H1 (cell line): ENCODE measurements at regions not wholly inside any gene's neighbourhood (a gene's known extent, or its start where the extent isn't known, plus 50 kb on each side); places are given as distances from the start of the nearest gene placed in this dataset.
"Not testable (repeated sequence)": the region's sequence is repeated elsewhere in the genome, so short reads cannot be mapped to it uniquely, and the experiment has no call there.

Experiments used
- CTCF ChIA-PET: fragments of 300-600 bp; sonication (Branson Sonifier 250); formaldehyde crosslinking; loops from one replicate; lab custom pipeline; 2021; ENCODE audit not compliant: partially characterized antibody; lab: Charles Lee
- POLR2A ChIA-PET: fragments of 300-600 bp; sonication (Branson Sonifier 250); formaldehyde crosslinking; loops from one replicate; lab custom pipeline; 2021; ENCODE audit warnings: inconsistent platforms; ENCODE audit not compliant: partially characterized antibody; lab: Charles Lee
- DNase-seq, 2 experiments: peaks; one replicate each; pipeline versions ENCODE4 v3.0.0 to v3.0.0-alpha.2; 2010 to 2022; ENCODE audit warnings: low spot score in 2 of 2, low read depth in 1 of 2, mixed read lengths in 1 of 2
- FAIRE-seq: peaks from 2 replicates; lab custom pipeline; 2011; peaks lifted over from hg19 to GRCh38; lab: Jason Lieb, UNC
- H2AFZ ChIP-seq: 2 replicates; pipeline ENCODE4 v1.8.1; 2012; ENCODE audit warnings: low read length, inconsistent platforms
- H2AK5ac ChIP-seq: 2 replicates; pipeline ENCODE4 v1.6.1; 2013; ENCODE audit warnings: low read depth, low read length
- H2BK120ac ChIP-seq: replicated peaks from 2 replicates; pipeline ENCODE3; 2013; ENCODE audit warnings: low read depth, low read length, inconsistent platforms
- H2BK12ac ChIP-seq: 2 replicates; pipeline ENCODE4 v1.6.1; 2013; ENCODE audit warnings: low read depth, low read length
- H2BK15ac ChIP-seq: 2 replicates; pipeline ENCODE4 v1.6.1; 2013; ENCODE audit warnings: low read length
- H2BK20ac ChIP-seq: 2 replicates; pipeline ENCODE4 v1.6.1; 2013; ENCODE audit warnings: low read length
- H2BK5ac ChIP-seq: 2 replicates; pipeline ENCODE4 v1.6.1; 2013; ENCODE audit warnings: low read depth, low read length
- H3K14ac ChIP-seq: 2 replicates; pipeline ENCODE4 v1.6.1; 2013; ENCODE audit warnings: inconsistent platforms; ENCODE audit not compliant: insufficient read length
- H3K18ac ChIP-seq: 2 replicates; pipeline ENCODE4 v1.6.1; 2013; ENCODE audit warnings: low read length; ENCODE audit errors: extremely low read depth
- H3K23ac ChIP-seq: 2 replicates; pipeline ENCODE4 v1.6.1; 2013; ENCODE audit warnings: inconsistent platforms; ENCODE audit not compliant: insufficient read length
- H3K23me2 ChIP-seq: 2 replicates; pipeline ENCODE4 v1.6.1; 2013; ENCODE audit warnings: low read depth, low read length
- H3K27ac ChIP-seq: 2 replicates; pipeline ENCODE4 v1.6.1; 2011; ENCODE audit warnings: low read depth, low read length, inconsistent platforms
- H3K27me3 ChIP-seq, 4 experiments: replicated peaks in 1 of 4; 1 replicate in 1 of 4; 2 replicates in 3 of 4; pipeline versions ENCODE4 v1.6.1 to v1.8.1; 2011 to 2013; ENCODE audit warnings: low read length in 3 of 4, mild to moderate bottlenecking in 3 of 4, inconsistent platforms in 2 of 4, mixed read lengths in 2 of 4, moderate library complexity in 1 of 4; ENCODE audit not compliant: control insufficient read depth in 3 of 4, insufficient read depth in 3 of 4; ENCODE audit errors: extremely low read depth in 1 of 4
- H3K36me3 ChIP-seq, 4 experiments: 2 replicates each; pipeline versions ENCODE4 v1.6.1 to v1.8.1; 2011 to 2013; ENCODE audit warnings: mild to moderate bottlenecking in 4 of 4, low read length in 3 of 4, moderate library complexity in 2 of 4, control low read depth in 1 of 4, inconsistent platforms in 1 of 4; ENCODE audit not compliant: insufficient read depth in 4 of 4, control insufficient read depth in 2 of 4
- H3K4ac ChIP-seq: replicated peaks from 2 replicates; pipeline ENCODE3; 2013; ENCODE audit warnings: low read length, low read depth, mixed read lengths, inconsistent platforms; ENCODE audit not compliant: insufficient read length
- H3K4me1 ChIP-seq, 4 experiments: replicated peaks in 1 of 4; 1 replicate in 1 of 4; 2 replicates in 3 of 4; pipeline versions ENCODE4 v1.6.1 to v1.8.1; 2011 to 2013; ENCODE audit warnings: low read length in 3 of 4, inconsistent platforms in 2 of 4, mixed read lengths in 1 of 4; ENCODE audit not compliant: insufficient read depth in 4 of 4, control insufficient read depth in 3 of 4
- H3K4me2 ChIP-seq, 2 experiments: 2 replicates each; pipeline versions ENCODE4 v1.6.1 to v1.8.1; 2011 to 2013; ENCODE audit warnings: low read depth in 2 of 2, low read length in 2 of 2, control low read depth in 1 of 2, inconsistent platforms in 1 of 2, mild to moderate bottlenecking in 1 of 2; ENCODE audit not compliant: insufficient read depth in 1 of 2
- H3K4me3 ChIP-seq, 4 experiments: fragments of 200-600, 300-600 bp in 1 of 4; sonication (generic), shearing (Covaris generic), sonication (Bioruptor Twin) in 1 of 4; 2 replicates each; pipeline versions ENCODE4 v1.5.1 to v1.8.1; 2011 to 2016; ENCODE audit warnings: low read length in 4 of 4, low read depth in 3 of 4, control low read depth in 2 of 4, inconsistent platforms in 2 of 4, mild to moderate bottlenecking in 2 of 4, mixed read lengths in 1 of 4, moderate library complexity in 1 of 4; ENCODE audit not compliant: insufficient read depth in 2 of 4; ENCODE audit errors: extremely low read depth in 1 of 4
- H3K56ac ChIP-seq: replicated peaks from 2 replicates; pipeline ENCODE3; 2013; ENCODE audit warnings: low read depth, mild to moderate bottlenecking, mixed read lengths, low read length, inconsistent platforms; ENCODE audit not compliant: insufficient read length
- H3K79me1 ChIP-seq: 2 replicates; pipeline ENCODE4 v1.6.1; 2013; ENCODE audit warnings: low read depth, low read length, control low read depth
- H3K79me2 ChIP-seq, 2 experiments: 2 replicates each; pipeline versions ENCODE4 v1.6.1 to v1.8.1; 2012 to 2013; ENCODE audit warnings: low read length in 2 of 2, mild to moderate bottlenecking in 2 of 2, inconsistent platforms in 1 of 2; ENCODE audit not compliant: insufficient read depth in 2 of 2, control insufficient read depth in 1 of 2
- H3K9ac ChIP-seq, 4 experiments: replicated peaks in 1 of 4; 1 replicate in 1 of 4; 2 replicates in 3 of 4; pipeline versions ENCODE4 v1.6.1 to v1.8.1; 2011 to 2013; ENCODE audit warnings: low read depth in 3 of 4, low read length in 3 of 4, control low read depth in 2 of 4, mild to moderate bottlenecking in 2 of 4, moderate library complexity in 2 of 4, inconsistent platforms in 1 of 4; ENCODE audit errors: extremely low read depth in 1 of 4
- H3K9me3 ChIP-seq, 2 experiments: 2 replicates each; pipeline versions ENCODE4 v1.6.1 to v1.8.1; 2012 to 2013; ENCODE audit warnings: mild to moderate bottlenecking in 2 of 2, moderate library complexity in 2 of 2, control low read depth in 1 of 2, inconsistent platforms in 1 of 2, low read depth in 1 of 2, low read length in 1 of 2, mixed read lengths in 1 of 2; ENCODE audit not compliant: insufficient read depth in 2 of 2
- H4K20me1 ChIP-seq, 2 experiments: replicated peaks in 1 of 2; 2 replicates each; pipeline versions ENCODE3 to v1.8.1; 2011 to 2013; ENCODE audit warnings: inconsistent platforms in 2 of 2, low read length in 2 of 2, mild to moderate bottlenecking in 1 of 2; ENCODE audit not compliant: insufficient read depth in 2 of 2, control insufficient read depth in 1 of 2
- H4K5ac ChIP-seq: 2 replicates; pipeline ENCODE4 v1.6.1; 2013; ENCODE audit warnings: low read length, low read depth, mixed read lengths, inconsistent platforms; ENCODE audit not compliant: insufficient read length
- H4K8ac ChIP-seq: 2 replicates; pipeline ENCODE4 v1.8.0; 2013; ENCODE audit warnings: mild to moderate bottlenecking, moderate library complexity, low read length, inconsistent platforms; ENCODE audit not compliant: insufficient read depth; ENCODE audit errors: extremely low read depth
- H4K91ac ChIP-seq: replicated peaks from 2 replicates; pipeline ENCODE3; 2013; ENCODE audit warnings: low read length, mixed read lengths, inconsistent platforms; ENCODE audit not compliant: insufficient read length
- WGBS, 2 experiments: shearing (Covaris generic) in 1 of 2; methylation state at CpG; one replicate each; pipeline versions ENCODE4 v1.1.6 to v1.1.7; 2013 to 2015; ENCODE audit warnings: low lambda C conversion rate in 2 of 2, mixed read lengths in 2 of 2, inconsistent platforms in 1 of 2, low coverage in 1 of 2, missing lambda C conversion rate in 1 of 2; ENCODE audit not compliant: insufficient replicate concordance in 2 of 2, insufficient coverage in 1 of 2, insufficient read length in 1 of 2; ENCODE audit errors: extremely low coverage in 1 of 2, missing lambda C conversion rate in 1 of 2; 5-methylcytosine and 5-hydroxymethylcytosine counted together

DNA sequence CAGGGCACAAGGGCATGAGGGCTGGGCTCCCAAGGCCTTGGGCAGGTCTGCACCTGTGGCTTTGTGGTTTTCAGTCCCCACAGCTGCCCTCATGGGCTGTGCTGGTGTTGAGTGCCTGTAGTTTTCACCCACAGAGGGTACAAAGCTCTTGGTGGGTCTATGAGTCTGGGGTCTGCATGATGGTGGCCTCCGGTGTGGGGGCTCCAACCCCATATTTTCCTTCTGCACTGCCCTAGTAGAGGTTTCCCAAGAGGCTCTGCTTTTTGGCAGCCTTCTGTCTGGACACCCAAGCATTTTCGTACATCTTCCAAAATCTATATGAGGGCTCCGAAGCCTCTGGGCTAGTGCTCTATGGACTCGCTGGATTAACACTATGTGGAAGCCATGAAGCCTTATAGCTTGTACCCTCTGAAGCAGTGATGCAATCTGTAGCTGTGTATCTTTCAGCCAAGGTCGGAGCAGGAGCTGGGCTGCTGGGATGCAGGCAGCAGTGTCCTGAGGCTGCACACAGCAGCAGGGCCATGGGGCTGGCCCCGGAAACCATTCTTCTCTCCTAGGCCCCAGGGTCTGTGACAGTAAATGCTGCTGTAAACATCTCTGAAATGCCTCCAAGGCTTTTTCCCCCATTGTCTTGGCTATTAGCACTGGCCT, 240.3 kb downstream of the CWH43 start:
- H3K56ac ChIP-seq, H2AFZ ChIP-seq, H2BK12ac ChIP-seq, H3K79me1 ChIP-seq, H4K20me1 ChIP-seq, H3K23ac ChIP-seq, H3K4me2 ChIP-seq, H3K27ac ChIP-seq, H4K5ac ChIP-seq, H2BK20ac ChIP-seq, H2BK15ac ChIP-seq, H2AK5ac ChIP-seq, H4K91ac ChIP-seq, CTCF ChIA-PET, H3K18ac ChIP-seq, H2BK5ac ChIP-seq, H4K8ac ChIP-seq, H3K4me3 ChIP-seq, H3K79me2 ChIP-seq, H2BK120ac ChIP-seq, H3K36me3 ChIP-seq, H3K27me3 ChIP-seq, H3K23me2 ChIP-seq, DNase-seq, FAIRE-seq, H3K4me1 ChIP-seq, POLR2A ChIA-PET, H3K9ac ChIP-seq, H3K4ac ChIP-seq, H3K14ac ChIP-seq: not testable (repeated sequence)
- 74% methylated on average over 6 of the region's 6 CpGs; no CpG with 5 or more reads in 1 of the 2 experiments for WGBS, 2 experiments
- H3K9me3 ChIP-seq: peaks cover 27 to 61% of the 10 kb centered on the region in 2 experiments; a peak in 3 of 4 replicates

DNA sequence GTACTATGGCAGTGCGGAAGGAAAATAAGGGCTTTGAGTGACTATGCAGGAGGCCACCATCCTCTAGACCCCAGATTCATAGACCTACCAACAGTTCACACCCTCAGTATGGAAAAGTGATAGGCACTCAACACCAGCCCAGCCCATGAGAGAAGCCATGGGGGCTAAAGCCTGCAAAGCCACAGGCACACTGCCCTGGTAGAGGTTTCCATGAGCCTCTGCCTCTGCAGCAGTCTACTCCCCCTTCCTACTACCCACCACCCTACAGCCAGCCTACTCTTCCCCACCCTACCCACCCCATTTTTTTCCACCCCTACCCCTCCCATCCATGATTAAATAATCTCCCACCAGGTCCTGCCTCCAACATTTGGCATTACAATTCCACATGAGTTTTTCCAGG, 241.9 kb downstream of the CWH43 start:
- peaks cover 15 to 47% of the 10 kb centered on the region in 2 experiments; a peak in 3 of 4 replicates for H3K9me3 ChIP-seq
- H3K79me2 ChIP-seq, FAIRE-seq, H3K4me2 ChIP-seq, H3K23me2 ChIP-seq, H3K56ac ChIP-seq, H3K36me3 ChIP-seq, H4K91ac ChIP-seq, H2BK12ac ChIP-seq, H2AK5ac ChIP-seq, H4K5ac ChIP-seq, H4K8ac ChIP-seq, H3K4ac ChIP-seq, H2BK120ac ChIP-seq, H2BK20ac ChIP-seq, H2BK15ac ChIP-seq, H3K27me3 ChIP-seq, H2AFZ ChIP-seq, DNase-seq, CTCF ChIA-PET, H3K4me3 ChIP-seq, H3K27ac ChIP-seq, H3K9ac ChIP-seq, H3K14ac ChIP-seq, H2BK5ac ChIP-seq, H3K4me1 ChIP-seq, H3K18ac ChIP-seq, H3K23ac ChIP-seq, POLR2A ChIA-PET, H4K20me1 ChIP-seq, H3K79me1 ChIP-seq: not testable (repeated sequence)
- WGBS, 2 experiments: 85% methylated on average over 1 of the region's 1 CpG; no CpG with 5 or more reads in 1 of the 2 experiments
